ENCODE measurements at regions not wholly inside any gene's neighbourhood (a gene's known extent, or its start where the extent isn't known, plus 50 kb on each side); places are given as distances from the start of the nearest gene placed in this dataset.

DNA sequence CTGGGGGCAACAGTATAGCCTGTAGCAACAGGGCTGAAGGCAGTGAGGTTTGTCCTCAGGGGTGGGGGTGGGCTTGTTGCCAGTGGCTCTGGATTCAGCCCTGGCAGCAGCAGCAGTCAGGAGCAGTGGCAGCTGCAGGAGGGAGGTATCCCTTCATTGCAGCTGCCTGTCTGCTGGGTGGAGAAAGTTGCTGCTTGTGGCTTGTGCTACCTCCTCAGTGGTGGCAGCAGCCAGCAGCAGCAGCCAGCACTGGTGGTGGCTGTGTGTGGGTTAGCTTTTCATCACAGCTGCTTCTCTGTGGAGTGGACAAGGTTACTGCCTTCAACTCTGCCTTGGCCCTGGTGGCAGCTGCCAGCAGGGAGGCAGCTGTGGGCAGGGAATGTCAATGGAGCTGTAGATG, 94.9 kb downstream of the ARL6IP6 start:
- no peak for TF ChIP-seq CTCF (IDR thresholded peaks at IDR 0.05)
- TF ChIP-seq POLR2AphosphoS5 (IDR thresholded peaks at IDR 0.05; ENCODE audit: low read depth, low read length) = no peak
- TF ChIP-seq SIN3A (IDR thresholded peaks at IDR 0.05; ENCODE audit: borderline replicate concordance, insufficient read depth, low read depth, low read length) = no peak

Data from Panc1 (cell line).